ENCODE measurements at regions not wholly inside any gene's neighbourhood (a gene's known extent, or its start where the extent isn't known, plus 50 kb on each side); places are given as distances from the start of the nearest gene placed in this dataset.

GRCh38 chr2:173764094-173764493, 201.1 kb downstream of the SP3 start:
- no peak overlapping the region for H3K27ac ChIP-seq
- DNase-seq (ENCODE audit: low spot score in 2 of 2), result no peak
- intact Hi-C loops (cut with DNase I; ENCODE audit: low total_unique reads), result no loop called here
- no peaks in the 10 kb centered on the region for H3K27me3 ChIP-seq
- H3K36me3 ChIP-seq, result no peaks in the 10 kb centered on the region
- H3K9me3 ChIP-seq, result no peaks in the 10 kb centered on the region
- TF ChIP-seq CTCF (IDR thresholded peaks at IDR 0.05), result no peak
- H3K4me1 ChIP-seq, result no peaks in the 10 kb centered on the region
- H3K4me3 ChIP-seq, result no peak overlapping the region

GRCh38 chr2:173766537-173767289, 198.5 kb downstream of the SP3 start:
- intact Hi-C loops (cut with DNase I; ENCODE audit: low total_unique reads), result no loop called here
- no peak for DNase-seq (ENCODE audit: low spot score in 2 of 2)
- H3K27ac ChIP-seq, result no peak overlapping the region
- H3K4me1 ChIP-seq, result no peaks in the 10 kb centered on the region
- H3K9me3 ChIP-seq, result no peaks in the 10 kb centered on the region
- H3K36me3 ChIP-seq, result no peaks in the 10 kb centered on the region
- no peaks in the 10 kb centered on the region for H3K27me3 ChIP-seq
- no peak for TF ChIP-seq CTCF (IDR thresholded peaks at IDR 0.05)
- no peak for TF ChIP-seq POLR2AphosphoS5 (IDR thresholded peaks at IDR 0.05)
- TF ChIP-seq POLR2A (IDR thresholded peaks at IDR 0.05), result no peak
- no peak overlapping the region for H3K4me3 ChIP-seq

GRCh38 chr2:173770947-173771678, 194.1 kb downstream of the SP3 start:
- Histone ChIP-seq H3K9me3 (no peaks in the 10 kb centered on the region), H3K4me1 (no peaks in the 10 kb centered on the region), H3K4me3 (no peak overlapping the region), H3K36me3 (no peaks in the 10 kb centered on the region), H3K27me3 (no peaks in the 10 kb centered on the region), H3K27ac (no peak overlapping the region)
- DNase-seq (ENCODE audit: low spot score in 2 of 2), result no peak
- intact Hi-C loops (cut with DNase I; ENCODE audit: low total_unique reads), result no loop called here
- TF ChIP-seq CTCF (IDR thresholded peaks at IDR 0.05) (no peak), POLR2AphosphoS5 (IDR thresholded peaks at IDR 0.05) (no peak), POLR2A (IDR thresholded peaks at IDR 0.05) (no peak)

- Histone ChIP-seq H3K36me3 (no peaks in the 10 kb centered on the region), H3K9me3 (no peaks in the 10 kb centered on the region), H3K27me3 (no peaks in the 10 kb centered on the region), H3K4me1 (no peaks in the 10 kb centered on the region), H3K4me3 (no peak overlapping the region), H3K27ac (no peak overlapping the region)
- intact Hi-C loops (cut with DNase I; ENCODE audit: low total_unique reads), result no loop called here
- DNase-seq (ENCODE audit: low spot score in 2 of 2), result no peak
- TF ChIP-seq POLR2AphosphoS5 (IDR thresholded peaks at IDR 0.05), result no peak
- TF ChIP-seq POLR2A (IDR thresholded peaks at IDR 0.05), result no peak
- no peak for TF ChIP-seq CTCF (IDR thresholded peaks at IDR 0.05)
These were observed 193.0 kb downstream of the SP3 start for GRCh38 chr2:173772205-173772604.

- DNase-seq (ENCODE audit: low spot score in 2 of 2), result no peak
- Histone ChIP-seq H3K36me3 (no peaks in the 10 kb centered on the region), H3K9me3 (no peaks in the 10 kb centered on the region), H3K27me3 (no peaks in the 10 kb centered on the region), H3K4me3 (no peak overlapping the region), H3K27ac (no peak overlapping the region), H3K4me1 (no peaks in the 10 kb centered on the region)
- TF ChIP-seq CTCF (IDR thresholded peaks at IDR 0.05) (no peak), POLR2AphosphoS5 (IDR thresholded peaks at IDR 0.05) (no peak), POLR2A (IDR thresholded peaks at IDR 0.05) (no peak)
- intact Hi-C loops (cut with DNase I; ENCODE audit: low total_unique reads), result no loop called here
These were observed 192.1 kb downstream of the SP3 start for GRCh38 chr2:173773076-173773475.
